GM18909 (cell line): ENCODE measurements at regions not wholly inside any gene's neighbourhood (a gene's known extent, or its start where the extent isn't known, plus 50 kb on each side); places are given as distances from the start of the nearest gene placed in this dataset.

Source experiments
- ATAC-seq: cut with Tn5 transposase; IDR thresholded peaks from one replicate; pipeline ENCODE4 v1.9.1; 2021; ENCODE audit warnings: mild to moderate bottlenecking; ENCODE audit not compliant: unreplicated experiment, poor library complexity

GRCh38 chr22:48350456-48350855 is 1477.2 kb downstream of the BRD1 start:
- no peak for ATAC-seq

DNA sequence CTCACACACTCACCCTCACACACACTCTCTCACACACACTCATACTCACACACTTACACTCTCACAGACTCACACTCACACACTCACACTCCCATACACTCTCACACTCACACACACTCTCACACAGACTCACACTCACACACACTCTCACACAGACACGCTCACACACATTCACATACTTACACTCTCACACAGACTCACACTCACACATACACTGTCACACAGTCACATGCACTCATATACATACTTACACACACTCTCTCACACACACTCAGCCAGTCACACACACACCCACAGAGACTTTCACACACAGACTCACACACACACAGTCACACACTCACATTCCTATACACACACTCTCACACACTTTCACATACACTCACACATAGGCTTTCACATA is 1478.8 kb downstream of the BRD1 start:
- ATAC-seq, result no peak

GRCh38 chr22:48347311-48347710 is 1480.4 kb downstream of the BRD1 start:
- ATAC-seq, result no peak

DNA sequence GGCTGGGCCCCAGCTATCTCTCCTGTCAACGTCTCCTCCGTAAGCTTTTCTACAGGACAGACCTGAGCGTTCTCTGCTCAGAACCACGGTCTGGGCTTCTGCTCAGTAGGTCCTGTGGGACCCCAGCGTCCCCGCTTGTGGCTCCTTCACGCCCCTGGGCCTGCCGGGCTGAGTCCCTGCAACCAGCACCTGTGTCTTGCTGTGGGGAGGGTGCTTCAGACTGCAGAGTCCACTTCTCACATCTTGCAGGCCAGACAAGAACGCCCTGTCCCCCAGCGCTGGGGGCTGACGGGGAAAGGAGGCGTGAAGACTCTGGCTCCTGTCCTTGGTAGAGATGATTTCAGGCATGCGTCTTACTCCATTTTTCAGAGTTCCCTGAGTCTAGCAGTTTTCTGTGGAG is 1480.8 kb downstream of the BRD1 start:
- no peak for ATAC-seq

DNA sequence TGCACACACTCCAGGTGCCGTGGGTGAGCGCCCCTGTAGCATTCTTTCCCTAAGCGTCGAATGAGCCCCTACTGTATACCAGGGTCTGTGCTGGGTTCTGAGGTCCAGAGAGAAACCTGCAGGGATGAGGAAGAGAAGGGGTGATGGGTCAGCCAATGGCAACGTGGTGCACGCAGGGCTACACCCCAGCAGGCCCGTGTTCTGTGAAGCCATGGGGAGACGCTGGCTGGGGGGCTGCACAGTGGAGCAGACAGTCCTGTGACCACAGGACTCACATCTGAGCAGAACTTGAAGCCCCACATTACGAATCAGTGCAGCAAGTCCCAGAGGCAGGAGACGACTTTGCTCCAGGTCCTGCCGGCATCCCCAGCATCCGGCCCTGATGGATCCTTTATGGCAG is 1481.4 kb downstream of the BRD1 start:
- ATAC-seq, result no peak

DNA sequence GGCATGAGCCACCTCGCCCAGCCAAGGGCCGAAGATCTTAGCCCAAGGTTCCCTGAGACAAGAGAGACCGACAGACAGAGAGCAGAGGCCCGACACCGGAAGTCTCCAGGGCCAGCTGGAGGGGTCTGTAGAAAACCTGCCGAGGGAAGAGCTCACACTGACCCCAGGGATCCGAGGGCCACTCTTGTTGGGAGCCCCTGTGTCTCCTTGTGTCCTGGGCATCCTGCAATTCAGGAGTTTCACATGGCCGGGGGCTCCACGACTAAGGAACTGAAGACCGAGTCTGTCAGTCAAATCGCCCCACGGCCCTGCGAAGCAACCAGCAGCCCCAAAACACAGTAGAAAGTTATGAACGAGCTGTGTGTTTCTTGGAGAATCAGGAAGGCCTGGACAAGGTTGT is 1482.0 kb downstream of the BRD1 start:
- ATAC-seq, result no peak

DNA sequence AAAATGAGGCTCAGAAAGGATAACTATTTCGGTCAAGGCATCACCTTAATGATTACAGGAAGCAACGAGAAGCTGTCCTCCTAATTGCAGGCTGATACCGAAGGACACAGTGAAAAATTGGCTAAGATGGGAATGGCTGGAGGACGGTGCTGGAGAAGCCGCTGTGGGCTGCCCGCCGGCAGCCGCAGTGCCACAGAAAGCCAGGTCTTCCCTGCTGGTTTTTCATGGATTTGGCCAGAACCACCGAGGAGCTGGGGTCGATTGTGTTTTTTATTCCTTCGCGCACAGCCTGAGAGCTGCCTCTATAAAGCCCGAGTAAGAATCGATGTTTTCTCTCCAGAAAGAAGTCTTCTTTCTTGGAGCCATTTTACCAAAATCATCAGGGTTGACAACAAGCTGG is 1484.2 kb downstream of the BRD1 start:
- no peak for ATAC-seq

GRCh38 chr22:48342732-48343131 is 1484.9 kb downstream of the BRD1 start:
- ATAC-seq, result no peak

DNA sequence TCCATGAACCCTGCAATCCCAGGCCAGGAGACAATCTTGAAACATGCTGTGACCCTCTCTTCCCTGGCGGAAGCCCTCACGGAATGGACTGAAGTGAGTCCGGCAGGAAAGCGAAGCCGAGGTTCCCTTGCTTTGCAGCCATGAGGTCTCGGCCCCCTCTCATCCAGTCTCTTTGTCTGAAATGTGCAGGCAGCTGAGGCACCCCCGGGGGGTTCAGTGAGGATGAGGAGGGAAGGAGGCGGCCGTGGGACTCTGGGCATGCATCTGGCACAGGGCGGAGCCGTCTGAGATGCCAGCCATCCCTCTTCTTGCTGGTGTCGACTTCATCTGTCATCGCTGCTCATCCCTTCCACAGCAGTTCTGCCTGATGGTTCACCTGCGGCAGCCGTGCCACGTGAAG is 1485.7 kb downstream of the BRD1 start:
- ATAC-seq, result no peak

DNA sequence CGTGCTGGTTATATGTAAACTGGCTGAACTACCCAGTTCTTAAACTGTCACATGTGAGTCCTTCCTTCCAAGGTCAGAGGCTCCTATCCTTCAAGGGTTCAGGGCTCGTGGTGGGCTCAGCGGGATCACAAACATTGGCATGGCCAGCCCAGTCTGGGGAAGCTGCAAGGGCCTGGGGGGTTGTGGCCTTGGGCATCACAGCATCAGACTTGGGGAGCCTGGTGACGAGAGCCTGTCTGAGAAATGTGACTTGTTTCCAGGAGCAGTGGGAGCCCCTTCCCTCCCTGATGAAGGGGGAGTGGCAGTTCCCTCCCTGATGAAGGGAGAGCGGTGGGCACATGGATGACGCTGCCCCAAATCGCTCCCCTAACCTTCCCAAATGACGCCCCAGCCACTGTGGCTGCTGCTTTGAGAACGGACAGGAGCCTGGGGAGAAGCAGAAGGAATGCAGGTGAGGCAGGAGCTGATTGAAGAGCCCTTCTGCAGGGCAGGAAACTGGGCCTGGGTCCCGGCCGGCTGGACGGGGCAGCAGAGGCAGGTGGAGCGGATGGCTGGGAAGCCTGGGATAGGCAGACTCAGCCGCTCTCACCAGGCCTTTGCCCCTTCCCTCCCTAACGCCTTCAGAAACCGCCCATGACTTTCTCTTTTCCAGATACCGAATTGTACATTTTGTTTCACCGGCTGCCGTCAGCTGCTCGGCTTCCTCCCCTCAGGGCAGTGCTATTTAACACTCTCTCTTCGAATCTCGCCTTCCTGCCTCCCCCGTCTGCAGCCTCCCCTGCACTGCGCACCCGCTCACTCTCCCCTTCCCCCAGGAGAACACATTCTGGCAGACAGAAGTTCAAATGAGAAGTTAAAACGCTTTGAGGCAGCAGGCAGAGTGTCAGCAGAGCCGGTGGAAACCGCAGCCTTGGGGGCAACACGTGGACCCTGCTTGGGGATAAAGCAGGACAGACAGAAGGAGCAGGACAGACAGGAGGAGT is 1486.7 kb downstream of the BRD1 start:
- ATAC-seq, result no peak

GRCh38 chr22:48340191-48340590 is 1487.5 kb downstream of the BRD1 start:
- no peak for ATAC-seq

GRCh38 chr22:48338793-48339705 is 1488.6 kb downstream of the BRD1 start:
- ATAC-seq, result no peak

- no peak for ATAC-seq
Measured at GRCh38 chr22:48337957-48338792, 1489.5 kb downstream of the BRD1 start.

GRCh38 chr22:48336339-48337060 is 1491.2 kb downstream of the BRD1 start:
- no peak for ATAC-seq

DNA sequence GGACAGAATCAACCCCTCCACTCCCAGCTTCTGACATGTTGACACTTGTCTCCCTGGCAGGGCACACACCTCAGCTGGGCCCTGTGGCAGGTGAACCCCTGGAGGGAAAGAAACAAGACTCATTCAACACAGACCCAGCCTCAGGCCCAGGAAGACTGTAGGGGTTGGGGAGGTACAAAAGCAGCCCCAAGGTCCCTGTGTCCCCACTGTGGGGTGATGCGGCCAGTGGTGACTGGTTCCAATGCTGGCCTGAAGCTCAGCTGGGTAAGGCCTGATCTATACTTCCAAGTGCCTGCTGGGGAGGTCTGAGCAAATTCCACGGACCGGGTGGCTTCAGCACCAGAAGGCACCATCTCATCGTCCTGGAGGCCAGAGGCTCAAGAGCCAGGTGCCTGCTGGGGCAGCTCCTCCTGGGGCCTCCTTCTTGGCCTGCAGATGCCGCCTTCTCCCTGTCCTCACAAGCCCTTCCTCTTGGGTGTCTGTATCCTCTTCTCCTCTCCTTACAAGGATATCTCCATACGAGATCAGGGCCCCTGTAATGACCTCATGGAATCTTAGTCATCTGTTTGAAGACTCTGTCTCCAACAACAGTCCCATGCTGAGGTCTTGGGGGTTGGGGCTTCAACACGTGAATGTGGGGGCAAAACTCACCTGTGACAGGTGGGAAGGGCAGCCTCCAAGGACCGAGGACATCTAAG is 1492.1 kb downstream of the BRD1 start:
- no peak for ATAC-seq

GRCh38 chr22:48334971-48335370 is 1492.7 kb downstream of the BRD1 start:
- ATAC-seq, result no peak

- no peak for ATAC-seq
Measured at GRCh38 chr22:48333816-48334735, 1493.6 kb downstream of the BRD1 start.

GRCh38 chr22:48333323-48333763 is 1494.3 kb downstream of the BRD1 start:
- ATAC-seq, result no peak
